Ammon's horn (tissue), 1 donor: ENCODE measurements at regions not wholly inside any gene's neighbourhood (a gene's known extent, or its start where the extent isn't known, plus 50 kb on each side); places are given as distances from the start of the nearest gene placed in this dataset.
A peak's percentile ranks its signal among the peaks of the same experiment; 100 is the strongest.

ENCODE experiments used
- DNase-seq: peaks from one replicate; pipeline ENCODE4 v3.0.0-alpha.2; 2016; ENCODE audit warnings: low spot score

- no peak for DNase-seq
These were observed 161.7 kb upstream of the FN1 start for GRCh38 chr2:215597577-215597976.

GRCh38 chr2:215594766-215595165 is 158.9 kb upstream of the FN1 start:
- DNase-seq: no peak

GRCh38 chr2:215590010-215590745 is 154.3 kb upstream of the FN1 start:
- no peak for DNase-seq

- no peak for DNase-seq
These were observed 148.0 kb upstream of the FN1 start for GRCh38 chr2:215583881-215584280.

GRCh38 chr2:215579809-215580208 is 143.9 kb upstream of the FN1 start:
- no peak for DNase-seq

- DNase-seq: no peak
These were observed 141.5 kb upstream of the FN1 start for GRCh38 chr2:215577356-215577755.

GRCh38 chr2:215576572-215576971 is 140.7 kb upstream of the FN1 start:
- no peak for DNase-seq

GRCh38 chr2:215573496-215573895 is 137.6 kb upstream of the FN1 start:
- no peak for DNase-seq

GRCh38 chr2:215572341-215572848 is 136.5 kb upstream of the FN1 start:
- no peak for DNase-seq

- no peak for DNase-seq
These were observed 135.8 kb upstream of the FN1 start for GRCh38 chr2:215571689-215572088.

- DNase-seq: no peak
These were observed 131.6 kb upstream of the FN1 start for GRCh38 chr2:215567504-215567903.

- DNase-seq: no peak
These were observed 130.0 kb upstream of the FN1 start for GRCh38 chr2:215565897-215566296.

GRCh38 chr2:215557701-215558100 is 121.8 kb upstream of the FN1 start:
- no peak for DNase-seq

- no peak for DNase-seq
These were observed 121.1 kb upstream of the FN1 start for GRCh38 chr2:215556979-215557378.

- DNase-seq: no peak
These were observed 119.0 kb upstream of the FN1 start for GRCh38 chr2:215554689-215555498.

- DNase-seq: no peak
These were observed 118.1 kb upstream of the FN1 start for GRCh38 chr2:215553946-215554345.

GRCh38 chr2:215552144-215552580 is 116.3 kb upstream of the FN1 start:
- no peak for DNase-seq

- DNase-seq: no peak
These were observed 114.5 kb upstream of the FN1 start for GRCh38 chr2:215550331-215550730.

GRCh38 chr2:215548714-215549113 is 112.8 kb upstream of the FN1 start:
- DNase-seq: no peak

- DNase-seq: no peak
These were observed 106.8 kb upstream of the FN1 start for GRCh38 chr2:215542690-215543089.

GRCh38 chr2:215540658-215541057 is 104.8 kb upstream of the FN1 start:
- peak; percentile 5 for DNase-seq

- DNase-seq: no peak
These were observed 101.7 kb upstream of the FN1 start for GRCh38 chr2:215537611-215538010.

GRCh38 chr2:215536510-215536909 is 100.6 kb upstream of the FN1 start:
- DNase-seq: no peak
